RWPE1 (cell line): ENCODE measurements at regions not wholly inside any gene's neighbourhood (a gene's known extent, or its start where the extent isn't known, plus 50 kb on each side); places are given as distances from the start of the nearest gene placed in this dataset.

Source experiments
- CTCF ChIA-PET: fragments of 350-600 bp; sonication (Branson Sonifier 250); formaldehyde crosslinking; extraction: SDS; loops from one replicate; lab custom pipeline; 2021; lab: Yijun Ruan, JAX
- POLR2A ChIA-PET: fragments of 400-600 bp; formaldehyde crosslinking; extraction: SDS; loops from one replicate; lab custom pipeline; 2020; ENCODE audit warnings: antibody characterized with exemption; ENCODE audit not compliant: low non-redundant PET; lab: Yijun Ruan, JAX
- DNase-seq: peaks from one replicate; pipeline ENCODE4 v3.0.0; 2012; ENCODE audit warnings: low spot score
- H3K27ac ChIP-seq: fragments of 450-650 bp; 2 replicates; pipeline ENCODE4 v1.5.1; 2017
- TF ChIP-seq, protein P1 (sequence below): fragments of 450-650 bp; conservative IDR thresholded peaks from 2 replicates; pipeline ENCODE4 v1.5.1; 2017; ENCODE audit warnings: low read depth, mild to moderate bottlenecking

DNA sequence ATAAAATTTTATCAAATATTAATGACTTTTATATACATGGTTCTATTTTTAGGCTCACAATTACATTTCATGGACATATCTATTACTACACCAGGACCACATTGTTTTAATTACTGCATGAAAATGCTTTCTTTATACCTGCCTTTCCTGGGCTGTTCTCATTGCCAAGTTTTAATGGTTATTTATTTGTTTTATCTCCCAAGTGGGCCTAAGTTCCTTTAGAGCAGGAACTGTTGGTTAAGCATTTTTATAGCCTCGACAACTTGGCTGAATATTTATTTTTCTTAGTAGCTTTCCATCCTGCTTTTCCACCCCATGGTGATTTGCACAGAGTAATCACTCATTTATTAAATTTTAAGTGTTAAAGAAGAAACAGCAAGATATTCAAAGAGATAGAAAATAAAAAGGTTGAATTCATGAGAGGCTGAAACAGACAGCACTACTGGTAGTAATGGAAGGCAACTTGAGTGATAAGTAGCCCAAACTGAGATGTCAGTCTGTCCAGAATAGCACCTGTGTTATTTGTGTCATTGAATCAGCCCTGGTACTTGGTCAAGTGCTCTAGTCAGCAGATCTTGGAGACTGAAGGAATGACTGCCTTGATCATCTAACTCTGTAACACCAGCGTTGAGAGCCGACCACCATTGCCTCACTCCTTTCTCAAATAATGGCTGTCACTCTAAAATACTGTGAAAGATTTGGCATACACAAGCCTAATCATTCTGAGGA lies 119.1 kb upstream of the EGLN3 start:
- POLR2A ChIA-PET: no interaction called here
- no peak for DNase-seq
- TF ChIP-seq, protein P1, sequence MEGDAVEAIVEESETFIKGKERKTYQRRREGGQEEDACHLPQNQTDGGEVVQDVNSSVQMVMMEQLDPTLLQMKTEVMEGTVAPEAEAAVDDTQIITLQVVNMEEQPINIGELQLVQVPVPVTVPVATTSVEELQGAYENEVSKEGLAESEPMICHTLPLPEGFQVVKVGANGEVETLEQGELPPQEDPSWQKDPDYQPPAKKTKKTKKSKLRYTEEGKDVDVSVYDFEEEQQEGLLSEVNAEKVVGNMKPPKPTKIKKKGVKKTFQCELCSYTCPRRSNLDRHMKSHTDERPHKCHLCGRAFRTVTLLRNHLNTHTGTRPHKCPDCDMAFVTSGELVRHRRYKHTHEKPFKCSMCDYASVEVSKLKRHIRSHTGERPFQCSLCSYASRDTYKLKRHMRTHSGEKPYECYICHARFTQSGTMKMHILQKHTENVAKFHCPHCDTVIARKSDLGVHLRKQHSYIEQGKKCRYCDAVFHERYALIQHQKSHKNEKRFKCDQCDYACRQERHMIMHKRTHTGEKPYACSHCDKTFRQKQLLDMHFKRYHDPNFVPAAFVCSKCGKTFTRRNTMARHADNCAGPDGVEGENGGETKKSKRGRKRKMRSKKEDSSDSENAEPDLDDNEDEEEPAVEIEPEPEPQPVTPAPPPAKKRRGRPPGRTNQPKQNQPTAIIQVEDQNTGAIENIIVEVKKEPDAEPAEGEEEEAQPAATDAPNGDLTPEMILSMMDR: no peak
- CTCF ChIA-PET: no interaction called here
- H3K27ac ChIP-seq: no peak overlapping the region

DNA sequence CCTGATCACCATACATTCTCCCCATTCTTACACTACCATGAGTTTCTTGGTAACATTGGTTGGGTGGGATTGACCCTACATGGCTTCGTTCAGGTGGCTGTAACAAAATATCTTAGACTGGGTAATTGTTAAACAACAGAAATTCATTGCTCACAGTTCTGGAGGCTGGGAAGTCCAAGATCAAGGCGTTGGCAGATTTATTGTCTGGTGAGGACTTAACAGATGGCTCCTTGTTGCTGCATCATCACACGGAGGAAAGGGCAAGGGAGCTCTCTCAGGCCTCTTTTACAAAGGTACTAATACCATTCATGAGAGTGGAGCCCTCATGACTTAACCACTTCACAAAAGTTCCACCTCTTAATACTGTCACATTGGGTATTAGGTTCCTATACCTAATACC lies 116.7 kb upstream of the EGLN3 start:
- TF ChIP-seq, protein P1: no peak

DNA sequence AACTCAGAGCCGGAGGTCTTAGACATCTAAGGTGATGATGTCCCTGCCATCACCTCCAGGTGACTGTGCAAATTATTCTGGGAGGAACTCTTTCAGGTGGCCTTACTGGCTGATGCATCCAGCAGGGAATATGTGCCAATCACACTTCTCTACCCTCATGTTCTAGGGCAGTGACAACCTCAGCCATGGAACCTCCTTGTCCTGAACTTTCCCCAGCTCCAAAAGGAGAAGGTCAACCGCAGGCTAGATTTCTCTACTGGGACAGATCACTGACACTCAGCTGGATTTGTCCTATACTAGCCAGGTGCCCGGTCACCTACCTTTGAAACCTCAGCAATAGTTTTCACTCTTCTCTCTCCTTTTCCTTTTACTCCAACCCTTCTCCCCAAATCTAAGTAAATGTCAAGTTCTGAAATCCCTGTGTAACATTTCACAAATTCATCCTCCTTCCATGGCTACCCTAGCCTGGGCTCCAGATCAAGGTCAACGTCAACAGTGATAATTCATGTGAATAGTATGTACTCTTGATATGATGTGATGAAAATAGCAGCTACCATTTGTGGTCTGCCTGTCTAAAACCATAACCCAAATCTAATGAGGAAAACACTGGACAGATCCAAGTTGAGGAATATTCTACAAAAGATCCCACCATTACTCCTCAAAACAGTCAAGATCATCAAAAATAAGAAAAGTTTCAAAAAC lies 115.0 kb upstream of the EGLN3 start:
- POLR2A ChIA-PET: no interaction called here
- H3K27ac ChIP-seq: no peak overlapping the region
- CTCF ChIA-PET: interaction anchor here (0.7 kb wide), 1 partner anchor 141 kb away, joined by 3 read pairs; no protein-coding TSS in a partner anchor
- TF ChIP-seq, protein P1: no peak
- no peak for DNase-seq

More for the DNA sequence above, 116.7 kb upstream of the EGLN3 start:
- CTCF ChIA-PET: no interaction called here
- no peak for DNase-seq
- no peak overlapping the region for H3K27ac ChIP-seq
- POLR2A ChIA-PET: no interaction called here

DNA sequence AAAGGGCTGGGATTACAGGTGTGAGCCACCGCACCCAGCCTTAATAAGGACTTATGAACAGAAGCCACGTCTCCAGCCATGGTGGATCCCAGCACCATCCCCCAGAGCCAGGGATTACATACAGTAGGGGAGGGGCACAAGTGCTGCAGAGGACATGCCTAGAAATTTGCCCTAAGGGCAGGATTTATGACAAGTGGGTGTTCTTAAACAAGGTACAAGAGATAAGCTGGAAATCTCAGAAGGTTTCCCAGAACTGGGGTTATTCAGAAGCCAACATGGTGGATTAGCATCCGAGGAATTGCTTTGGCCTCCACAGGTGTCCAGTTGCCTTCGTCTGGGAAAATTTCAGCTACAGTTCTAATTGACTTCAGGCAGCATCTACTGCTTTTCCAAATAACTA lies 114.4 kb upstream of the EGLN3 start:
- DNase-seq: no peak
- ChIA-PET CTCF (interaction anchor here (0.6 to 0.7 kb wide), 2 partner anchors 140 to 594 kb away, joined by 3 read pairs; no protein-coding TSS in a partner anchor), POLR2A (no interaction called here)
- TF ChIP-seq, protein P1: no peak
- no peak overlapping the region for H3K27ac ChIP-seq

DNA sequence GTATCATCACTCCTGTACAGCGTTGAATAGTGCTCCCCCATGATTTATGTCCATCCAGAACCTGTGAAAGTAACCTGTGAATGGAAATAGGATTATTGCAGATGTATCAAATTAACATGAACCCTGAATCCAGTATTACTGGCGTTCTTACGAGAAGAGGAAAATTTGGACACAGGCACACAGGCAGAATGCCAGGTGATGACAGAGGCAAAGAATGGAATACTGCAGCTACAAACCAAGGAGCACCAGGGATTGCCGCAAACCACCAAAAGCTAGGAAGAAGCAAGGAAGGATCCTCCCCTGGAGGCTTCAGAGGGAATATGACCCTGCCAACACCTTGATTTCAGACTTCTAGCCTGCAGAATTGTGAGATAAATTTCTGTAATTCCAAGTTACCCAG lies 113.5 kb upstream of the EGLN3 start:
- TF ChIP-seq, protein P1: no peak
- CTCF ChIA-PET: no interaction called here
- DNase-seq: no peak
- POLR2A ChIA-PET: no interaction called here
- no peak overlapping the region for H3K27ac ChIP-seq

DNA sequence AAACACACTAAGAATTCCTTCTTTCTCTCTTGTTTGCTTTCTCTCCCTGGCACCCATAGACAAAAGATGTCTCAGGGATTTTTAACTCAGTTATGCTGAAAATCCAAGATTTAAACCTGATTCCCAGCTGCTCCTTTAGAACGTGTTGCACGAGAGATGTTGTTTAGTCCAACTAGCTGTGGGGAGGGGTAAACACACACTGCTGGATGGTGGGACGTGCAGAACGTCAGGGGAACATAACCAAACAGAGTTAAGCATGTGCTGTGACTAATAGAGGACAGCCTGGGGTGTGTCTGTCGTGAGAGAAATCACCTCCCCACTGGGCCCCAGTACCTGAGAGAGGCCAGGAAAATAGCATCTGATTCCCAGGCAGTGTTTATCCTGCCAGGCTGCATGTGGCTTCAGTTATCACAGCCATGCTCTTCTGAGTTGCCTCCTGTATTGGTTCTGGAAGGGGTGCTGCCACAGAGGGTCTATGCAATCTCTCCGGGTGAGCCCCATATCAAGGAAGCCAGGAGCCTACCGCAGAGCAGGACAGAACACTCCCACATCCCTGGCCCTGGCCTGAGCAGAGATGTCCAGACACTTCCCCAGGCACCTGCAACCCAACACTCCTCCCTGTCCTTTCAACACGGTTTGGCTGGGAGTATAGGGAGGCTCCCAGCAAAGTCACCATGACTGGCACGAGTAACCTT lies 112.7 kb upstream of the EGLN3 start:
- ChIA-PET CTCF (no interaction called here), POLR2A (no interaction called here)
- TF ChIP-seq, protein P1: no peak
- H3K27ac ChIP-seq: peak overlapping the region; percentile 27
- no peak for DNase-seq
